ENCODE measurements at regions not wholly inside any gene's neighbourhood (a gene's known extent, or its start where the extent isn't known, plus 50 kb on each side); places are given as distances from the start of the nearest gene placed in this dataset.

DNA sequence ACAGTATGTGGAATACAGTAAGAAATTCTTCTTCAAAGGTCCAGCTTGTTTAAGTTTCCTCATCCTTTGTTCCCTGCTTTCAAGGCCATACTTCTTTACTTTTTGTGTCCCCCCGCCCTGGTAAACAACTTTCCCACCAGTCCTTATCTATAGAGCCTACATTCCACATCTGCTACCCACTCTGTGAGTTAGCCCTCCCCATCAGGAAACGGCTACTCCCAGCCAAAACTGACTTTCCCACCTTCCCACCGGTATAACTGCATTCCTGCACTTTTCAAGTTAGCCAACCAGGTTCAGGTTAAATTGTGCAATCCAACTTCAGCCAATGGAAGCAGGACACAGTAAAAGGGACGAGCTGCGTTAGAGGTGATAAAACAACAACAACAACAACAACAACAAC, 186.9 kb downstream of the DDX3Y start:
- no peak for DNase-seq (ENCODE audit: low read depth)
- no peaks in the 10 kb centered on the region for H3K27me3 ChIP-seq (ENCODE audit: control insufficient read depth, insufficient read depth, low read length)
- POLR2A ChIA-PET = no interaction called here
- no peaks in the 10 kb centered on the region for H3K36me3 ChIP-seq (ENCODE audit: control insufficient read depth, insufficient read depth, low read length)
- CTCF ChIA-PET = no interaction called here
- TF ChIP-seq, protein P1, sequence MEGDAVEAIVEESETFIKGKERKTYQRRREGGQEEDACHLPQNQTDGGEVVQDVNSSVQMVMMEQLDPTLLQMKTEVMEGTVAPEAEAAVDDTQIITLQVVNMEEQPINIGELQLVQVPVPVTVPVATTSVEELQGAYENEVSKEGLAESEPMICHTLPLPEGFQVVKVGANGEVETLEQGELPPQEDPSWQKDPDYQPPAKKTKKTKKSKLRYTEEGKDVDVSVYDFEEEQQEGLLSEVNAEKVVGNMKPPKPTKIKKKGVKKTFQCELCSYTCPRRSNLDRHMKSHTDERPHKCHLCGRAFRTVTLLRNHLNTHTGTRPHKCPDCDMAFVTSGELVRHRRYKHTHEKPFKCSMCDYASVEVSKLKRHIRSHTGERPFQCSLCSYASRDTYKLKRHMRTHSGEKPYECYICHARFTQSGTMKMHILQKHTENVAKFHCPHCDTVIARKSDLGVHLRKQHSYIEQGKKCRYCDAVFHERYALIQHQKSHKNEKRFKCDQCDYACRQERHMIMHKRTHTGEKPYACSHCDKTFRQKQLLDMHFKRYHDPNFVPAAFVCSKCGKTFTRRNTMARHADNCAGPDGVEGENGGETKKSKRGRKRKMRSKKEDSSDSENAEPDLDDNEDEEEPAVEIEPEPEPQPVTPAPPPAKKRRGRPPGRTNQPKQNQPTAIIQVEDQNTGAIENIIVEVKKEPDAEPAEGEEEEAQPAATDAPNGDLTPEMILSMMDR (IDR thresholded peaks at IDR 0.05; ENCODE audit: insufficient read depth, low read depth, low read length) = no peak
- H3K4me3 ChIP-seq (ENCODE audit: low read depth, low read length) = no peak overlapping the region

DNA sequence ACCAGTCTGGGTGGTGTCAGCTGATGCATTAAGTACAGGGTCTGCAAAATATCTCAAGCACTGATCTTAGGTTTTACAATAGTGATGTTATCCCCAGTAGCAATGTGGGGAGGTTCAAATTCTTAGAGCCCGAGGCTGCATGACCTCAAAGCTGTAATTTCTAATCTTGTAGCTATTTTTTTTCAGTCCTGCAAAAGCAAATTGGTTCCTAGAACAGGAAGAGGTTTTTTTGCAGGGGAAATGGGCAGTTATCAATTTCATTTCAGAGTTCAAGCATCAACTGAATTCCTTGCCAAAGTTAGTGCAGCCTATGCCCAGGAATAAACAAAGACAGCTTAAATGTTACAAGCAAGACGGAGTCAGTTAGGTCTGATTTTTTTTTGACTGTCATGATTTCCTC, 188.3 kb downstream of the DDX3Y start:
- ChIA-PET POLR2A (no interaction called here), CTCF (no interaction called here)
- Histone ChIP-seq H3K27me3 (ENCODE audit: control insufficient read depth, insufficient read depth, low read length) (no peaks in the 10 kb centered on the region), H3K4me3 (ENCODE audit: low read depth, low read length) (no peak overlapping the region), H3K36me3 (ENCODE audit: control insufficient read depth, insufficient read depth, low read length) (no peaks in the 10 kb centered on the region)
- TF ChIP-seq, protein P1 (IDR thresholded peaks at IDR 0.05; ENCODE audit: insufficient read depth, low read depth, low read length) = no peak
- no peak for DNase-seq (ENCODE audit: low read depth)

DNA sequence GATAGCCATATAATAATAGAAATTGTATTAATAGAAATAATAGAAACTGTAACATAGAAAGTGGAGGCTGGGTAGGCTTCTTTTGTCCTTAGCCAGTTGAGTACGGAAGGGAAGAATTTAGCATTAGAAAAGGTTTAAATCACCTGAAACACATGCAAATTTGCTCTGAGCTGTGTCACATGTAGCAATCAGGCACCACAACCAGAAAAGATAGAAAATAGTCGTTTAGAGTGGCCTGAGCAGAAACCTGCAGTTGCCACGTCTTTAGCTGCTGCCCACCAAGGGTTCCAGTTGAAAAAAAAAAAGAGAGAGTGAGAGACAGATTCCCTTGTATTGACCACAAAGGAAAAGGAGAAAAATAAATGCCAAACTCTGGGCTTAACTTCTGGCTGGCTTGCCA, 188.8 kb downstream of the DDX3Y start:
- Histone ChIP-seq H3K36me3 (ENCODE audit: control insufficient read depth, insufficient read depth, low read length) (no peaks in the 10 kb centered on the region), H3K4me3 (ENCODE audit: low read depth, low read length) (no peak overlapping the region), H3K27me3 (ENCODE audit: control insufficient read depth, insufficient read depth, low read length) (no peaks in the 10 kb centered on the region)
- CTCF ChIA-PET = no interaction called here
- TF ChIP-seq, protein P1 (IDR thresholded peaks at IDR 0.05; ENCODE audit: insufficient read depth, low read depth, low read length) = no peak
- DNase-seq (ENCODE audit: low read depth) = no peak
- POLR2A ChIA-PET = no interaction called here

DNA sequence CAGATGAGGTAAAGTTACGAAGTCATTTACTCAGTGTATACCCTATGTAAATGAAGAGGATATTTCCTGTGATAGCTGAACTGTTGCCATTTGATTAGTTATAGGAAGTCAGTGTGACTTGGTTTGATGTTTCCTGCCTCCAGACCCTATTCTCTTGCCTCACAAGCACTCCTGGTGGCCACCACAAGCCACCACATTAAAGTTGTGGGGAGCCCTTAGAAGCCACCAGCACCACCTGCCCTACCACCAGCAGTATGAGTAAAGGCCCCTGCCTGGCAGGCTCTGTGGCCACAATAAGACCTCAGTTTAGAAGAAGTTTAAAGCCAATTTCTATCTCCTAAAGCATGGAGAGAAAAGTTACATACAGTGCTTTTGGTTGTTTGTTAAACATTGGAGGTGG, 189.7 kb downstream of the DDX3Y start:
- H3K36me3 ChIP-seq (ENCODE audit: control insufficient read depth, insufficient read depth, low read length) = no peaks in the 10 kb centered on the region
- no peak for DNase-seq (ENCODE audit: low read depth)
- TF ChIP-seq, protein P1 (IDR thresholded peaks at IDR 0.05; ENCODE audit: insufficient read depth, low read depth, low read length) = no peak
- POLR2A ChIA-PET = no interaction called here
- CTCF ChIA-PET = no interaction called here
- no peaks in the 10 kb centered on the region for H3K27me3 ChIP-seq (ENCODE audit: control insufficient read depth, insufficient read depth, low read length)
- no peak overlapping the region for H3K4me3 ChIP-seq (ENCODE audit: low read depth, low read length)

DNA sequence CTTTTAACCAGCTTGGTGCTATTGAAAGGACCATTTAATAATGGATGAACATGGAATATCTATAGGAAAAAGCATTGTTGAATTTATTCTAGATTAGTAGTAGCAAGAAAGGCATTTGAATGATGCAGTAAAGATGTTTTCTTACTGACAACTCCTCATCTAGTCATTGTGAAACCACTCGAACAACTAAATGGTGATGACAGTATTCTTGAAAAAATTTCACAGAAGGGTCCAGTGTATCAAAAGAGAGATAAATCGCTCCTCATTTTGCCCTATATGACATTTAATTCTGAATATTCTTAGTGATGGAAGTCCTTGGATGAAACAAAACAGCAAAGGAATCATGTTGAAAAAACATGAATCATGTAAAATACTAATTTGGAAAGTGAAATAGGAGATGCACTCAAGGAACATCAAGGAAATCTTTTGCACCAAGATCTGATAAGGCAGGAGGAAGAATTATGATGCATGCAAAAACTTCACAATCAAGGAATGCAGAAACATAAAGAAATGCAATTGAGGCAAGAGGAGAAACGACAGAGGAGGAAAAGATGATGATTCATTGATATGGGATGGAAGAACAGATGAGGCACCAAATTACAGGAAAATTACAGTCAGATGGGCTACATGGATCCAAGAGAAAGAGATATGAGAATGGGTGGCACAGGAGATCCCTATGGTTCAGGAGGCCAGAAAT, 190.4 kb downstream of the DDX3Y start:
- TF ChIP-seq, protein P1 (IDR thresholded peaks at IDR 0.05; ENCODE audit: insufficient read depth, low read depth, low read length) = no peak
- POLR2A ChIA-PET = no interaction called here
- Histone ChIP-seq H3K27me3 (ENCODE audit: control insufficient read depth, insufficient read depth, low read length) (no peaks in the 10 kb centered on the region), H3K36me3 (ENCODE audit: control insufficient read depth, insufficient read depth, low read length) (no peaks in the 10 kb centered on the region), H3K4me3 (ENCODE audit: low read depth, low read length) (no peak overlapping the region)
- CTCF ChIA-PET = no interaction called here
- no peak for DNase-seq (ENCODE audit: low read depth)

Measured in BJ (cell line).